GM19372 (cell line): ENCODE measurements at regions not wholly inside any gene's neighbourhood (a gene's known extent, or its start where the extent isn't known, plus 50 kb on each side); places are given as distances from the start of the nearest gene placed in this dataset.

Experiments
- ATAC-seq: cut with Tn5 transposase; IDR thresholded peaks from one replicate; pipeline ENCODE4 v1.9.1; 2021; ENCODE audit warnings: mild to moderate bottlenecking, low read depth, moderate library complexity; ENCODE audit not compliant: unreplicated experiment

DNA sequence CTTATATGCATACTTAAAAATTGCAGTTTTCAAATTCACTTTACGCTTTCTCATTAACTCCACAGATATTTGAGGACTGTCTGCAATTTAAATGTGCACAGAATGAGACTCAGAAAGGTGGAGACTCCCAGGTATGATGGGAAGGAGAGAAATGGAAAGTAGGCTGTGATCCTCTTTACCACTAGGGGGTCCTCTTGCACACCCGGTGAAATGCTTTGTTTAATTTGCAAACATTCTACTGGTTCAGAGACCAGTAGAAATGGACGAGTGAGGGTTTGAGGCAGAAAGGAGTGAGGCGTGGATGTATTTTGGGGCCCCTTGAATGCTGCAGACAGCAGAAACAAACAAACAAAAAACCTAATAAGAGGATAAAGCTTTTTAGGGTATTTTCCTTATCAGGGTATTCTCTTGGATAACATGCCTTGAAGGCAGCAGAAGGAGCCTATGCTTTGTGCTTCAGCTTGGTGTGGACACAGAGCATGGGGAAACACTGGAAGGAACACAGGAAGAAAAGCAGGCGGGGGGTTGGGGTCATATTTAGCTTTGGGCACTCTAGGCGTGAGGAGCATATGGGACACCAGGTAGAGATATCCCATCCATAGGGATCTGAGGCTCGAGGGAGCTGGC is 410.1 kb downstream of the DMRT2 start:
- peak; percentile 75 for ATAC-seq

DNA sequence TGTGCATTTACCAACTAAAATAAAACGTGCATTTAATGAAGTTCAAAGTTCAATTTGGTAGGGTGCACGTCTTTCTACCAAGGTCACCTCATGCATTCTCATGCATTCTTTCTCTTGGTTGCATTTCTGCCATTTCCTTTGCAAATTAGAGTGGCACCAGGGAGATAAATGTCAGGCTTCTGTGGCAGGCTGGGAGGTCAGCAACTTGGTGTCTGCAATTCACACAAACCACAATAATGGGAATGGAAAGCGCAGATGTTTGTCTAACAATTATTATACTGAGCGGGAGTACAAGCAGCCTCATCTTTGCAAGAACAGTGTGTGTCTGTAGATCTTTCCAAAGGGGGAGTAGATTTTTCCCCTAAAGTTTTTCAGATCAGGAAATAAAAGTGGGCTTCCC is 411.7 kb downstream of the DMRT2 start:
- ATAC-seq, result no peak

DNA sequence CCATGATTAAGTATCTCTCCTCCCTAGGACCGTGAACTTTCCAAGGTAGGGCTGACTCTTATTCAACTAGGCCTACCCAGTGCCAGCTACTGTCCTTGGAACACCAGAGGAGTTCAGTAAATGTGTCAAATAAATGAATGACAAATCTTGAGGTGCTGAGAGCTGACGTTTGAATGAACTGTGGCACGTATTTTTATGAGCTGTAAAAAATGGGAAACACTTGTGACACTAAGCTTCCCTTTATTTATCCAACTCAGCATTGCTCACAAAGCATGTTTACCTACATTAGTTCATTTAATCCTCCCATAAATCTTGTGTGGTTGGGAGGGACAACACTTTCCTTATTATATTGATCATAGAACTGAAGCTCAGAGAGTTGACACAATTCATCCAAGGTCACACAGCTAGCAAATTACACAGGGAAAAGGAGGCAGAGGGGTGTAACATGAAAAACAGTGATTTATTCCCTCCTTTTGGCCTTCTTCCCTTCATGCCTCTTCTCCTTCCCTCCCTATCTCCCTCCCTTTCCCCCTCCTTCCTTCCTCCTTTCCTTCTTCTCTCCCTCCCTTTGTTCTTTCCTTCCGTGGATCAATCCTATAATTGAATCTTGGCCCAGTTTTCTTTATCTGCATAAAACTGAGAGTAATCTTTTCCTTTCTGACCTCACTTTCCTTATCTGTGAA is 412.6 kb downstream of the DMRT2 start:
- no peak for ATAC-seq

DNA sequence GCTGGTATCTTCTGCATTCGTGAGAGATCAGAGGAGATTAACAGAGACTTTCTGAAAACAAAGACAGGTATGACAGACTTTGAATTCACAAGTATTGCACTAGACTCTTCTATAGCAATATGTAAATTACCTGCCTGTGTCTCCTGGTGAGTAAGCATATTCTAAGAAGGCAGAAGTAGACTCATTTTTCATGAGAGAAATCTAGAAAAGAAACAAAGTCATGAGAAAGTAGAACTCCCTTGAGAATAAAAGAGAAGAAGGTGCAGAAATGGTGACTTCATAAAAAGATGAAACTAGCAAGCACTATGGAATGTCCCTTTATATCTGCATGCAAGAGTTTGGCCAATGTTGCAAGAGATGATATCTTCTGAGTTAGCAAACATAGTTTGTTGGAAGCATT is 419.8 kb downstream of the DMRT2 start:
- ATAC-seq, result peak; percentile 80

DNA sequence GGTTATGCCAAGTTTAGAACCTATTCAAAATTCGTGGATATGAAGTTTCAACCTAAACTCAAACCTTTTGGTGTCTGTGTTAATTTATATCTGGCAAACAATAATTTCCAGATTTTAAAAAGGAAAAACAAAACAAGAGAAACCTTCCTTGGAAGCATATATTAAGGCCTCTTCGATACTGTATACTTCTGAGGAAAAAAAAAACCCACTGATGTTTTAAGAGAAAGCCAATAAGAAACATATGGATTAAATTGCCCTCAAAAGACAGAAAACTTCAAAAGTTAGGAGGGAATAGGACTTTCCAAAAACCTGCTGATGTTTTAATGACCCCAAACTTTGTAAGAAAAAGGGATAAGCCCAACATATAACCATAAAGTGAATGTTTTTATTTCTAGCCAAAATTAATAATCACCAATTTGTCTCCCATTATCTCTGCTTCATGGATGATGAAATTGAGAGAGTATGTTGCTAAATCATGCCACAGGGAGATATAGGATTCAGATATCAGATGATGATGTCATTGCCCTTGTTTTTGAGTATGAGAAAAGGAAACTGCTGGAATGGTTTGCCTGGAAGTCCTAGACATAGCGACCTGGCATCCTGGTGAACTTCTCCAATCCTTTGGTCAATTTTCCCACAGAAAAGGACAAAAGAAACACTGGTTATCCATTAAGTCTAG is 423.9 kb downstream of the DMRT2 start:
- no peak for ATAC-seq

DNA sequence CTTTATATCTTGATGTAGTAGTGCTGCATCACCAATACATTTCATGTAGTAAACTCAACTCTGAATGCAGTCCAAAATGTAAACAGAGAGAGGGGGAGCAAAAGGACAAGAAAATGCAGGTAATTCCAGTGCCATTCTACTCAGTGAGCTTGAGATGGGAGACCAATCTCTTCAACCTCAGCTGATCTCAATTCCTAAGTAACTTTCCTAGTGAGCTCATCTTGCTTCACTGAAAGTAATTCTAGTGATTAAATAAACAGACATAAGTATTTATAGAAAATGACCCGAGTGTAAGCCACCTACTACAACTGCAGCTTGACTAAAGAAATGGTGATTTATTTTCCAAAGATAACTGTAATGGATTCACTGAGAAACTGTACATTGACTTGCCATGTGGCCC is 424.5 kb downstream of the DMRT2 start:
- ATAC-seq, result no peak

DNA sequence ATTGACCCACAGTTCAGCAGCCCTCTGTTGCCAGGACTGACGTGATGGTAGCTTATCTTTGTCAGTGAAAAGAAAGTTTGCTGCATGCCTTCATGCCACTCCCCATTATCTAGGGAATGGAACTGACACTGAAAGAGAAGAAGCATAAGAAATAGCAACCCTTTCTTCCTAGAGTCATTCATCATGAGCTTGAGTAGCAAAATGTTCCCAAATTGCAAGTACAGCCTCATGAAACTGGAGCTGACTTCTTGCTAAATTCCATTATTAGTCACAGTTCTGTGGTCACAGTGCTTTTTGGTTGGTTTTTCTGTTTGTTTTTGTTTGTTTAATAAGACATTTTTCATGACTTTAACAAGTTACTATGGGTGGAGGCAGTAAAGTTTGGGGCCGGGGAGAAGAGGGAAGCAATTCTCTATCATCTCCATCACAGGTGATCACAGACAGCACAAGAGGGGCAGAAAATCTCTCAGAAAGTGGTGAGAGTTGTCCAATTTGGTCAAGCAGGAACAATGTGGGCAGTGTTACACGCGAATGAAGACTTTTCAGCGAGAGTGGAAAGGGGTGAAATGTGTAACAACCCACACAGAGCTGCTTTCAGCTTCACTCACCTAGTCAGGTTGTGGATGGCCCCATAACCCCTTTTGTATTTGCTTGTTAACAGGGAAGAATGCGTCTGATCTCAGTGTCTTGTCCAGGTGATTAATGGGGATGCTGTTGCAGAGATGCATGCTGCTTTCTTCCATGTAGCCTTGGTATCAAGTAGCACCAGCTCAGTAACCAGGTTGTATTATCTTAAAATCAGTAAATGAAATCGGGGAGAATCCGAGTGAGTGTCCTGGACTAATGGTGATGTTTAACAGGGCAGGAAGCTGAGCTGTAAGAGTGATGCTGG is 440.4 kb downstream of the DMRT2 start:
- ATAC-seq, result peak; percentile 52

DNA sequence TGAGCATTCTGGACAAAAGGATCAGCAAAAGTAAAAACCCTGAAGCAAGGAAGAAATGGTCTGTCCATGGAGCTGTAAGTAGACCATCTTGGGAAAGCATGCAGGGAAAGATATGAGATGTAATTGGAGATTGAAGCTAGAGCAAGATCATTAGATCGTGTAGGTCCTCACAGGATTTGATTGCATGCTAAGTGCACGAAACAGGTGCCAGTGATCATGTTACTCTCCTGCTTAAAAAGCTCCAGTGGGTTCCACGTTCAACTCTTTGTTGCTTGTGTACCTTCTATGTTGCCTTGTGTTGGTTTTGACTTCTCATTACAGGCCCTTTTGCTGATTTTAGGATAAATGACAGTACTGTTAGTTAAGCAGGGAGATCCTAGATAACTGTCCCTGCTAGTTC is 442.0 kb downstream of the DMRT2 start:
- ATAC-seq, result no peak

DNA sequence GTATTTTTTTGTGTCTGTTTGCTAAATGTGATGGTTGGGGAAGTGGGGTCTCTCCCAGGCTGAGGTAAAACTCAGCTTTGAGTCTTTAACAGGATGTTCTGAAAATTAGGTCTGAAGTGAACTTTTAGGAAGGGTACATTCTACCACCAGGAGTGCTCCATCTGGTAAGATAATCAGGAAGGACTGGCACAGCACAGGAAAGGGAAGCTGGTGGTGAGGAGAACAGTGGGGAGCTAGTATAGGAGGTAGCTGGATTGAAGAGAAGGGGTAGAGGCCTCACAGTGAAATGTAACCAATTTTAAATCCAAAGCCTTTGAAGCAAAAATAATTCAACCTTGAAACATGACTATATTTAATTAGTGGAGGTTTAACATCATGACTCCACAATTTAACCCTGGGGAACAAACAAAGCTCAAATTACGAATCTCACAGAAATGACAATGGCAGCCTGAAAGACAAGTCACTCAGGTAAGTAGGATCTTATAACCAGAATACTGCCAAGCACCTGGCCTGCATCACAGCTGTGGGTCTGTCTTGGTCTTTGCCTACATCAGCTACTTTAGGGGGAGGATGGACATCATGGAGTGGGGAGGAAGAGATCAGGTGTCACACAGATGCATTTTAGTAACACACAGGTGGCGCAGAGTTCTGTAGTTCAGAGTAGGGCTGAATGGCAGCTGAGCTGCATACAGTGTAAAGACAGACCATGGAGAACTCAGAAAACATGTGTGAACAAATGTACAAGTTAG is 445.3 kb downstream of the DMRT2 start:
- ATAC-seq, result no peak

DNA sequence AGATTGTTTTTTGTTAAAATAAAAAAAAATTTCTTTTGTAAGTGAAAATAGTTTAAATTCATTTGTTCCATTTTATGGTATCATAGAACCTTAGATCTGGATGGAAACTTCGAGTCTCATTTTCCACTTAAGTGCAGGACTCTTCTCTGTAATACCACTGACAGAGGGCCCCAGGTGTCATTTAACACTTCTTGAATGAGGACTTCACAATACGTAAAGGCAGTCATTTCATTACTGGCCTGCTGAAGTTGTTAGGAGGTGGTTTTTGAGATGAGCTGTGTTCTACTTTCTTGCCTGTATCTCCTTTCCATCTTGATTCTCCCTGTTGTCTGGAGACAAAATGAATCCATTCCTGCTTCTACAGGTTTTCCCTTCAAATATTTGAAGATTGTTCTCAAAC is 455.3 kb downstream of the DMRT2 start:
- no peak for ATAC-seq

DNA sequence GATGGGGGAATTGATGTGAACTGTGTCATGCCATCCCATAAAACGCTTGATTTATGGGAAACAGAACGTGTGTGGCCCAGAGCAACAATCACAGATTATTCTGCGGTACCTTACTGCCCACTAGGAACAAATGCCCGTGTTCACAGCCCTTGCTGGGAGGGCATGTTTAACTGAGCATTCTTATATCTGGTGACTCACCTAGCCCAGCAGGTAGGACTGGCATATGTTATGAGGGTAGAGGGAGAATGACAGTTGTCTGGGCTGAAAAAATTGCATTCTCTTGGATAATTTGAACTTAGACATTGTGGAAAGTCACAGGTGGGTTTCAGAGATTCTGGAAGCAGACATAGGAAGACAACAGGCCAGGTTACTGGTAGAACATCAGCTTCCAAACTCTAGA is 460.6 kb downstream of the DMRT2 start:
- no peak for ATAC-seq

DNA sequence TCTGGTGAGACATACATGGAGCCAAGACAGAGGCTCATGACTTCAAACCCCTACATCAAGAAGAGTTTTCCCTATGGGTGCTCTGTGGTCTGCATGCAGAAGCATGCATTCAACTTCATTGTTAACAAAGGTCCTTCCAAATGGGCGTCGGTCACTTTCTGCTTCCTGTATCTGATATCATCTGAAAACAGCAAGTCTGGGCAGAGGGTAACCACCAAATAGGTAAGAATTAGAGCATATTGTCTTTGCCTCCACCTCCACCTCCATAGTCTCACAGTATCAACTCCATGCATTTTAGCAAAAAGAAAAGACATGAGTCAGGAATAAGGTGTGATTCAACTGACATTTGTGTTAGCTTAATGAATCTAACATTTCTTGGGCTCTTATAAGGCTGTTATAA is 462.9 kb downstream of the DMRT2 start:
- no peak for ATAC-seq

DNA sequence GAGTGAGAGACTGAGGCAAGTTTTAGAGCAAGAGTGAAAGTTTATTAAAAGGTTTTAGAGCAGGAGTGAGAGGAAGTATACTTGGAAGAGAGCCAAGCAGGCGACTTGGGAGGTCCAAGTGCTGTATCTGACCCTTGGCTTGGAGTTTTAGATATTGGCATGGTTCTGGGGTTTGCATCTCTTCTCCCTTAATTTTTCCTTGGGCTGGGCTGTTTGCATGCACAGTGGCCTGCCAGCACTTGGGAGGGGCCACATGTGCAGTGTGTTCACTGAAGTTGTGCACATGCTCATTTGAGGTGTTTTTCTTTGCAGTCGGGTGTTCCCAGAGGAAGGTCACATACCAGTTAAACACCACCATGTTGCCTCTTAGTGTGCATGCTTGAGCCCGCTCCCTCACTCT is 464.1 kb downstream of the DMRT2 start:
- no peak for ATAC-seq

DNA sequence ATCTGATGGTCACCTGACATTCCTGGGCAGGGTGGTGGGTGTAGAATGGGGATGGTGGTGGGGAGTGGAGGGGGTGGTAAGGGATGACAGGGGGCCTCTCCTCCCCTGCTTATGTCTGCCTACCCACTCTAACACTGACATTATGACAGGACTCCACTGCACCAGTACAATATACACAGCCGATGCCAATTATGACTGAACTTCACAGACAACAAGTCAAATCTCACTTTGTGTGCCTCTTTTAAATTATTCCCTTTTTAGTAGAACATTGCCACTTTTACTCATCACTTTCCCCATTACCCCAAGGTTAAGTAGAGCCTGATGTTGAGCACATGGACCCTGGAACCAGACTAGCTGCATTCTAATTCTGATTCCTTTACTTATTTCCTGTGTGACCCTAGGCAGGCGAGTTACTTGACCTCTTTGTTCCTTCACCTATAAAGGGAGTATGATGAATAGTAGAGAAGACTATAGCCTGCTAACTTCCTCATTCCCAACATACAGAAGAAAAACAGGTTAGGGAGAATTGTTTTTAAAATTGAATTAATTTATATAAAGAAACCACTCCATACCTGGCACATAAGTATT is 464.7 kb downstream of the DMRT2 start:
- ATAC-seq, result no peak

DNA sequence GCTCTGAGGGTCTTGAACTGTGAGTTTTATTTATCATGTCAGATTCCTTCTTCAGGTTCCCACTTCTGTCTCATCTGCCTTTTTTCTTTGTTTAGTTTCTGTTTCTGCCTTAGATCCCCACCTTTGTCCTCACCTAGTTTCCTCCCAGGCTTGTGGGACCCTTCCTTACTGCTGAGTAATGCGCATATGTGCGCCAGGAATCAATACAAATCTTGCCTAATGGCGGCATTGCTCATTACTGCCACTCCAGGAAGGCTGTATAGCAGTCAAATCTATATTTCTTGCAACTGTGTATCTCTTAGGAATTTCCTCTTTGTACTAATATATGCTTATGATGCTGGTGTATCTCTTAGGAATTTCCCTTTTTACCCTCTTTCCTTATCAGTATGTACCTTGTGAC is 465.4 kb downstream of the DMRT2 start:
- no peak for ATAC-seq

DNA sequence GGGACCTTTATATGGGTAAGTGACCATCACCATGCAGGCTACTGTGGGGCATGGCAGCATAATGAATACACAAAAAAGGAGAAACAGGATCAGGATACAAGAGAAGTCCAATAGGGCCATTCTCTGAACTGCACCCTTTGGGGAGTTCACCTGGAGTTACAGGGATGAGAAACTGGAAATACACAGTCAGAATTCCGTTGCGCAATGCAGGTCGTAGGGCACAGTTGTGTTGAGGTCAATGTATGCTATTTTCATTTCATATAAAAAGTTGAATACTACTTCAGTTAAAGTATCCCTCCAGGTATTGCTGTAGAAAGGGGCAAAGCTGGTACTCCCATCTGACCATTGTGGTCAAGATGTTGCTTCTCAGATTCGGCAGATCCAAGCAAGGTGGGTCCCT is 471.4 kb downstream of the DMRT2 start:
- ATAC-seq, result no peak

DNA sequence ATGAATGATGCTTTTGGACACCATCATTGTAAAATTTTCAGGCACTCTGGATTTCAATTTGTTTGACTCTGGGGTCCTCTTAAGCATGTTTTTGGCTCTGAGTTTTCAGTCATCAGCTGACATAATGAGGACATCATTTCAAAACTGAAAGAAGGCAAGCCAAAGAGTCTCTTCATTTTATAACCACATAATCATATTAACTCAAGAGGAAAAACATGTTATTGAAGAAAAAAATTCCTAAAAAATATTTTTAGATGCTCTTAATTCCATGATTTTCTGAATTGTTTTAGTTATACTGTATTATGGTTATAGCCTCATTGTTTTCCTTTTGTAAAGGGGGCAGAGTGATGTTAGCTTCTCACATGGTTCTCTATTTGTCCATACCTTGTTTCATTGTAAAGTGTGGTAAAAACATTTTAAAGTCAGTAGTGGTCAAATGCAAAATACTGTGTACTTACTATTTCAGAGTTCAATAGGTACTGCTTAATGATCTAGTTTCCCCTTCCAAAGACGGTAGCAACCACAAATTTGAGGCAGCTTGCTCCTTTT is 472.1 kb downstream of the DMRT2 start:
- no peak for ATAC-seq

DNA sequence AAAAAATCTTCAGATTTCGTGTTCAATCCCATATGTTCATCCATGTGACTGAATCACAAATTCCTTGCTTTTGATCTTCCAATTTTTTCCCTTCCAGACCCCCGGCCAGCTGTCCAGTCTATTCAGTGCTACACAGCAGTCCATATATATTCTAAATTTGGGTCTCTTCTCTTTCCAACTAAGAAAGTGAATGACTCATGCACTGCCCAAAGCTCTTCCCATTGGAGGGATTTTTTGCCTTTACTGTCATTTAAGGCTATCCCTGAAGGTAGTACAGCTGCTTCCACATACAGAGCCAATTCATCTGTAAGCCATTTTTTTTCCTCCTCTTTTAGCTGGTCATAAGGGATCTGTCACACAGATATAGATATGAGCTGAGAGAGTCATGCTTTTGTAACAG is 478.3 kb downstream of the DMRT2 start:
- no peak for ATAC-seq

DNA sequence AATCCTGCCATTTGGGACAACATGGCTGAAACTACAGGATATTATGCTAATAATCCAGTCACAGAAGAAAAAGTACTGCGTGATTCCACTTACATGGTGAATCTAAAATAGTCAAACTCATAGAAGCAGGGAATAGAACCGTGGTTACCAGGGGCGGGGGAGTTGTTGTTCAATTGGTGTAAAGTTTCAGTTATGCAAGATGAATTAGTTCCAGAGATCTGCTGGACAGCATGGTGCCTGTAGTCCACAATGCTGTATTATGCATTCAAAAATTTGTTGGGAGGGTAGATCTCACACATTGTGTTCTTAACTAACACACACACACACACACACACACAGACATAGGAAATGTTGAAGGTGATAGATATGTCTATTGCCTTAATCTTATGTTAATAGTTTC is 480.5 kb downstream of the DMRT2 start:
- no peak for ATAC-seq

DNA sequence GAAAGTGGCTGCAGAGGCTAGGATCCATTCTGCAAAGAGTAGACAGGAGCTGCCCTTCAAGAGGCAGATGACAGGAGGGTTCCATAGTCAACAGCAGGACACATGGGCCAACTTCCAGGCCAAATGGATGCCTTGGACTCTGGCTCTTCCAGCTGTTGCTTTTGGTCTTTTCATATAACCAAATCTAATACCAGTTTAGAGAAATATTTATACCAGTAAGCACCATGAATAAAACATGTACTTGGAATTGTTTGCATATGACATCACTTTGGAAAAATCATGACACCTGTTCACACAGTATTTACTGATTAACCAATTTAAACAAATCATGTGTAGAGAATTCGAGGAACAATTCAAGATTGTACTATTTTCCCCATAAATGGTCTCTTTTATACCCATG is 481.3 kb downstream of the DMRT2 start:
- ATAC-seq, result no peak
